Esophagus squamous epithelium (tissue), 4 donors: ENCODE measurements at regions not wholly inside any gene's neighbourhood (a gene's known extent, or its start where the extent isn't known, plus 50 kb on each side); places are given as distances from the start of the nearest gene placed in this dataset.

ENCODE experiments used
- POLR2A ChIP-seq, 4 donors: fragments of 450-650 bp; IDR thresholded peaks; one replicate each; pipeline ENCODE4 v1.6.1; 2017; ENCODE audit warnings: antibody characterized with exemption in 4 of 4, mild to moderate bottlenecking in 4 of 4, moderate library complexity in 3 of 4
- TF ChIP-seq, protein P1 (sequence below), 6 experiments: fragments of 450-650 bp in 4 of 6; fragments of 200-600 bp in 2 of 6; sonication (generic) in 2 of 6; IDR thresholded peaks; one replicate each; pipeline ENCODE4 v1.5.1; 2016 to 2019; ENCODE audit warnings: antibody characterized with exemption in 6 of 6, mild to moderate bottlenecking in 4 of 6, moderate library complexity in 4 of 6

DNA sequence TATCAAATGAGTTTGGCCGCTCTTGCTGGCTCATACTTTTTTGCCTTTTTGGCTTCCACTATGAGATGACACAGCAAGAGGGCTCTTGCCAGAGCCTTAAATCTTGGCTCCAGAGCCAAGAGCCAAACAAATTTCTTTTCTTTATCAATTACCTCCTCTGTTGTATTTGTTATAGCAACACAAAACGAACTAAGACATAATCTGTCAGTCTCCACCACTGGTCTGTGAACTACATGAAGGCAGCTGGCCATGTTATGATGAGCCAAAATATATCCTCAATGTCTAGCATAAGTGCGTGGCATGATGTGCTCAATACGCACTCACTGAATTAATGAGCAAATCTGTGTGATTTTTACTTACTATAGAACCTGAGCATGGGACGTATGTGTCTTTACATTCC is 220.0 kb upstream of the ZNF217 start:
- TF ChIP-seq, protein P1, sequence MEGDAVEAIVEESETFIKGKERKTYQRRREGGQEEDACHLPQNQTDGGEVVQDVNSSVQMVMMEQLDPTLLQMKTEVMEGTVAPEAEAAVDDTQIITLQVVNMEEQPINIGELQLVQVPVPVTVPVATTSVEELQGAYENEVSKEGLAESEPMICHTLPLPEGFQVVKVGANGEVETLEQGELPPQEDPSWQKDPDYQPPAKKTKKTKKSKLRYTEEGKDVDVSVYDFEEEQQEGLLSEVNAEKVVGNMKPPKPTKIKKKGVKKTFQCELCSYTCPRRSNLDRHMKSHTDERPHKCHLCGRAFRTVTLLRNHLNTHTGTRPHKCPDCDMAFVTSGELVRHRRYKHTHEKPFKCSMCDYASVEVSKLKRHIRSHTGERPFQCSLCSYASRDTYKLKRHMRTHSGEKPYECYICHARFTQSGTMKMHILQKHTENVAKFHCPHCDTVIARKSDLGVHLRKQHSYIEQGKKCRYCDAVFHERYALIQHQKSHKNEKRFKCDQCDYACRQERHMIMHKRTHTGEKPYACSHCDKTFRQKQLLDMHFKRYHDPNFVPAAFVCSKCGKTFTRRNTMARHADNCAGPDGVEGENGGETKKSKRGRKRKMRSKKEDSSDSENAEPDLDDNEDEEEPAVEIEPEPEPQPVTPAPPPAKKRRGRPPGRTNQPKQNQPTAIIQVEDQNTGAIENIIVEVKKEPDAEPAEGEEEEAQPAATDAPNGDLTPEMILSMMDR (IDR thresholded peaks at IDR 0.05) = no peak
- no peak for TF ChIP-seq POLR2A (IDR thresholded peaks at IDR 0.05)
